ENCODE measurements at regions not wholly inside any gene's neighbourhood (a gene's known extent, or its start where the extent isn't known, plus 50 kb on each side); places are given as distances from the start of the nearest gene placed in this dataset.

DNA sequence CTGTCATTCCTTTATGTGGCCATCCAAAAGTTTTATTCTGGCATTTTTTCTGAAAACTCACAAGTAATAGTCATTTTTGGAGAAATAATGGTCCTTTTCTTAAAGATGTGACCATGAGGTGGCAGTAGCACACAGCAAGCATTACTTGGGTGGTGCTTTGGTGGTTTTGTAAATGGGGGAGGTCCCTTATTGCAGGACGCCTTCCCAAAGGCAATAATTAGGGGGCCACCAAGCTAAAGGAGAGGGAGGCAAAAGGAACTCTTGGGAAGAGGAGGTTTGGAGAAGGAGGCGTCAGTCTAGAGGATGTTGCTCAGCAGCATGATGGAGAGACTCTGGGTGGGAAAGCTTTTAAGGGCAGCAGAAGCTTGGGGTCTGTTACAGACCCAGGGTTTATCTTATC is 422.6 kb upstream of the MMS22L start:
- H3K9me3 ChIP-seq (ENCODE audit: control insufficient read depth, insufficient read depth, low read length) = no peaks in the 10 kb centered on the region
- TF ChIP-seq, protein P1, sequence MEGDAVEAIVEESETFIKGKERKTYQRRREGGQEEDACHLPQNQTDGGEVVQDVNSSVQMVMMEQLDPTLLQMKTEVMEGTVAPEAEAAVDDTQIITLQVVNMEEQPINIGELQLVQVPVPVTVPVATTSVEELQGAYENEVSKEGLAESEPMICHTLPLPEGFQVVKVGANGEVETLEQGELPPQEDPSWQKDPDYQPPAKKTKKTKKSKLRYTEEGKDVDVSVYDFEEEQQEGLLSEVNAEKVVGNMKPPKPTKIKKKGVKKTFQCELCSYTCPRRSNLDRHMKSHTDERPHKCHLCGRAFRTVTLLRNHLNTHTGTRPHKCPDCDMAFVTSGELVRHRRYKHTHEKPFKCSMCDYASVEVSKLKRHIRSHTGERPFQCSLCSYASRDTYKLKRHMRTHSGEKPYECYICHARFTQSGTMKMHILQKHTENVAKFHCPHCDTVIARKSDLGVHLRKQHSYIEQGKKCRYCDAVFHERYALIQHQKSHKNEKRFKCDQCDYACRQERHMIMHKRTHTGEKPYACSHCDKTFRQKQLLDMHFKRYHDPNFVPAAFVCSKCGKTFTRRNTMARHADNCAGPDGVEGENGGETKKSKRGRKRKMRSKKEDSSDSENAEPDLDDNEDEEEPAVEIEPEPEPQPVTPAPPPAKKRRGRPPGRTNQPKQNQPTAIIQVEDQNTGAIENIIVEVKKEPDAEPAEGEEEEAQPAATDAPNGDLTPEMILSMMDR (IDR thresholded peaks at IDR 0.05; ENCODE audit: low read depth, low read length, poor library complexity, severe bottlenecking) = peak; percentile 54
- no peak for TF ChIP-seq EZH2phosphoT487 (IDR thresholded peaks at IDR 0.05; ENCODE audit: borderline replicate concordance, low read length)
- no peaks in the 10 kb centered on the region for H3K9me2 ChIP-seq (replicated peaks; ENCODE audit: control insufficient read depth, low read length)
- no peaks in the 10 kb centered on the region for H3K79me2 ChIP-seq (ENCODE audit: control insufficient read depth, low read length)
- H3K27ac ChIP-seq (ENCODE audit: low read depth, low read length) = no peak overlapping the region
- no peak overlapping the region for H3K4me3 ChIP-seq (ENCODE audit: low read length)
- no peaks in the 10 kb centered on the region for H3K27me3 ChIP-seq (ENCODE audit: control insufficient read depth, low read length)
- H3F3A ChIP-seq (ENCODE audit: control insufficient read depth, insufficient read depth) = no peaks in the 10 kb centered on the region
- H3K36me3 ChIP-seq (ENCODE audit: control insufficient read depth, low read length) = no peaks in the 10 kb centered on the region
- H3K4me2 ChIP-seq (ENCODE audit: low read length) = no peak overlapping the region
- H3K4me1 ChIP-seq (ENCODE audit: control insufficient read depth, low read length) = no peaks in the 10 kb centered on the region
- H4K20me1 ChIP-seq (ENCODE audit: control insufficient read depth, insufficient read depth, low read depth, low read length) = no peaks in the 10 kb centered on the region

DNA sequence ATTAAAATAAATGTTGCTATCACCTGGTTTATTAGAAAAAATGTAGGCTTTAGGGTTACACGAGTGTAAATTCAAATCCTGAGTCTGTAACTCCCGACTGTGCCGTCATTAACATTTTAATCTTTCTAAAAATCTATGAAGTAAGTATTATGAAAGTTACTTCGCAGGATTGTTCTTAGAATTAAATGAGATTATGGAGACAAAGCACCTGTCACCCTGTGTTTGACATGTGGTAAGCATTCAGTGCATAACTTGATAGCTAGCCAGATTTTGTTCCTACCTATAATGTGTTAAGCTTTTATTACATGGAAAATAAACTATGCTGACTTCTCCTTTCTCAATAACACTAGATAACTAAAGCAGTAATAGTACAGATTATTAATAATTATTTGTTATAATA is 429.7 kb upstream of the MMS22L start:
- no peaks in the 10 kb centered on the region for H3F3A ChIP-seq (ENCODE audit: control insufficient read depth, insufficient read depth)

DNA sequence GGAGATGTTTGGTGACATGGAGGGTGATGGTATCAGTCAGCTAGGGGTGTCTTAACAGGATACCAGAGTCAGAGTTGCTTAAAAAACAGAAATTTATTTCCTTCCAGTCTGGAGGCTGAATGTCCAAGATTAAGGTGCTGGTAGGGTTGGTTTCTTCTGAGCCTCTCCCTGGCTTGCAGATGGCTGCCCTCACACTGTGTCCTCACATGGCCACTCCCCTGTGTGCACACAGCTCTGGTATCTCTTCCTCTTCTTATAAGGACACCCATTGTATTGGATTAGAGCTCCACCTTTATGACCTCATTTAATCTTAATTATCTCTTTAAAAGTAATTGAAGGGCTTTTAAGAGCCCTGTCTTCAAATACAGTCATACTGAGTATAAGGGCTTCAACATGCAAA is 431.8 kb upstream of the MMS22L start:
- Histone ChIP-seq H3K9me2 (replicated peaks; ENCODE audit: control insufficient read depth, low read length) (no peaks in the 10 kb centered on the region), H3K27me3 (ENCODE audit: control insufficient read depth, low read length) (no peaks in the 10 kb centered on the region), H3K4me1 (ENCODE audit: control insufficient read depth, low read length) (no peaks in the 10 kb centered on the region), H3K27ac (ENCODE audit: low read depth, low read length) (no peak overlapping the region), H3K79me2 (ENCODE audit: control insufficient read depth, low read length) (no peaks in the 10 kb centered on the region), H4K20me1 (ENCODE audit: control insufficient read depth, insufficient read depth, low read depth, low read length) (no peaks in the 10 kb centered on the region), H3F3A (ENCODE audit: control insufficient read depth, insufficient read depth) (no peaks in the 10 kb centered on the region), H3K4me3 (ENCODE audit: low read length) (no peak overlapping the region), H3K36me3 (ENCODE audit: control insufficient read depth, low read length) (no peaks in the 10 kb centered on the region), H3K9me3 (ENCODE audit: control insufficient read depth, insufficient read depth, low read length) (no peaks in the 10 kb centered on the region), H3K4me2 (ENCODE audit: low read length) (no peak overlapping the region)
- TF ChIP-seq, protein P1 (IDR thresholded peaks at IDR 0.05; ENCODE audit: low read depth, low read length, poor library complexity, severe bottlenecking) = no peak
- TF ChIP-seq EZH2phosphoT487 (IDR thresholded peaks at IDR 0.05; ENCODE audit: borderline replicate concordance, low read length) = no peak

More for the DNA sequence above, 429.7 kb upstream of the MMS22L start:
- Histone ChIP-seq H4K20me1 (ENCODE audit: control insufficient read depth, insufficient read depth, low read depth, low read length) (no peaks in the 10 kb centered on the region), H3K4me1 (ENCODE audit: control insufficient read depth, low read length) (no peaks in the 10 kb centered on the region), H3K9me3 (ENCODE audit: control insufficient read depth, insufficient read depth, low read length) (no peaks in the 10 kb centered on the region), H3K27me3 (ENCODE audit: control insufficient read depth, low read length) (no peaks in the 10 kb centered on the region), H3K79me2 (ENCODE audit: control insufficient read depth, low read length) (no peaks in the 10 kb centered on the region), H3K4me2 (ENCODE audit: low read length) (no peak overlapping the region), H3K4me3 (ENCODE audit: low read length) (no peak overlapping the region), H3K27ac (ENCODE audit: low read depth, low read length) (no peak overlapping the region), H3K36me3 (ENCODE audit: control insufficient read depth, low read length) (no peaks in the 10 kb centered on the region), H3K9me2 (replicated peaks; ENCODE audit: control insufficient read depth, low read length) (no peaks in the 10 kb centered on the region)
- TF ChIP-seq, protein P1 (IDR thresholded peaks at IDR 0.05; ENCODE audit: low read depth, low read length, poor library complexity, severe bottlenecking) = no peak
- TF ChIP-seq EZH2phosphoT487 (IDR thresholded peaks at IDR 0.05; ENCODE audit: borderline replicate concordance, low read length) = no peak

DNA sequence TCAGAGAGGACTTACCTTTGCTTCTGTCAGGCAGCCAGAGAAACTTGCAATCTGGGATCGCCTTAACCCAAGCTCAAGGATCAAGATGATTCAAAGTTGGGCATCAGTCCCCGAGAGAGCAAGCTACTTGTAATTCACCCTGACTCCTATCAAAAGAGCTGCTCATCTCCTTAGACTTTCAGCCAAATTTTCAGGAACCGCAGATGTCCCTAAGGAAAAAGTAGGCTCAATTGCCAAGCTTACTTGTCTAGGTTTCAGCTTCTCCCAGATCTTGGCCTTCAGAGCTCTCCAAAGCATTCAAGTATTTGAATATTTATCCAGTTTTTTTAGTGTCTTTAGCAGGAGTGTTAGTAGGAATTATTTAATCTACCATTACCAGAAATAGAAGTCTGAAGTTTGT is 434.1 kb upstream of the MMS22L start:
- Histone ChIP-seq H3K4me2 (ENCODE audit: low read length) (no peak overlapping the region), H4K20me1 (ENCODE audit: control insufficient read depth, insufficient read depth, low read depth, low read length) (no peaks in the 10 kb centered on the region), H3K4me3 (ENCODE audit: low read length) (no peak overlapping the region), H3K36me3 (ENCODE audit: control insufficient read depth, low read length) (no peaks in the 10 kb centered on the region), H3K27ac (ENCODE audit: low read depth, low read length) (no peak overlapping the region), H3K79me2 (ENCODE audit: control insufficient read depth, low read length) (no peaks in the 10 kb centered on the region), H3K9me3 (ENCODE audit: control insufficient read depth, insufficient read depth, low read length) (no peaks in the 10 kb centered on the region), H3K9me2 (replicated peaks; ENCODE audit: control insufficient read depth, low read length) (no peaks in the 10 kb centered on the region), H3F3A (ENCODE audit: control insufficient read depth, insufficient read depth) (no peaks in the 10 kb centered on the region), H3K4me1 (ENCODE audit: control insufficient read depth, low read length) (no peaks in the 10 kb centered on the region), H3K27me3 (ENCODE audit: control insufficient read depth, low read length) (no peaks in the 10 kb centered on the region)
- TF ChIP-seq EZH2phosphoT487 (IDR thresholded peaks at IDR 0.05; ENCODE audit: borderline replicate concordance, low read length) = no peak
- TF ChIP-seq, protein P1 (IDR thresholded peaks at IDR 0.05; ENCODE audit: low read depth, low read length, poor library complexity, severe bottlenecking) = no peak
